Loucy (cell line): ENCODE measurements at regions not wholly inside any gene's neighbourhood (a gene's known extent, or its start where the extent isn't known, plus 50 kb on each side); places are given as distances from the start of the nearest gene placed in this dataset.

Experiments
- EZH2phosphoT487 ChIP-seq: fragments of 200-600 bp; IDR thresholded peaks from 2 replicates; pipeline ENCODE4 v1.6.1; 2018; ENCODE audit warnings: antibody characterized with exemption, mild to moderate bottlenecking, moderate library complexity, borderline replicate concordance
- TF ChIP-seq, protein P1 (sequence below): fragments of 200-600 bp; sonication (generic); conservative IDR thresholded peaks from 2 replicates; pipeline ENCODE4 v1.5.1; 2014; ENCODE audit warnings: mild to moderate bottlenecking, antibody characterized with exemption, low read length

GRCh38 chr5:44870430-44870829 lies 61.7 kb downstream of the MRPS30 start:
- TF ChIP-seq, protein P1, sequence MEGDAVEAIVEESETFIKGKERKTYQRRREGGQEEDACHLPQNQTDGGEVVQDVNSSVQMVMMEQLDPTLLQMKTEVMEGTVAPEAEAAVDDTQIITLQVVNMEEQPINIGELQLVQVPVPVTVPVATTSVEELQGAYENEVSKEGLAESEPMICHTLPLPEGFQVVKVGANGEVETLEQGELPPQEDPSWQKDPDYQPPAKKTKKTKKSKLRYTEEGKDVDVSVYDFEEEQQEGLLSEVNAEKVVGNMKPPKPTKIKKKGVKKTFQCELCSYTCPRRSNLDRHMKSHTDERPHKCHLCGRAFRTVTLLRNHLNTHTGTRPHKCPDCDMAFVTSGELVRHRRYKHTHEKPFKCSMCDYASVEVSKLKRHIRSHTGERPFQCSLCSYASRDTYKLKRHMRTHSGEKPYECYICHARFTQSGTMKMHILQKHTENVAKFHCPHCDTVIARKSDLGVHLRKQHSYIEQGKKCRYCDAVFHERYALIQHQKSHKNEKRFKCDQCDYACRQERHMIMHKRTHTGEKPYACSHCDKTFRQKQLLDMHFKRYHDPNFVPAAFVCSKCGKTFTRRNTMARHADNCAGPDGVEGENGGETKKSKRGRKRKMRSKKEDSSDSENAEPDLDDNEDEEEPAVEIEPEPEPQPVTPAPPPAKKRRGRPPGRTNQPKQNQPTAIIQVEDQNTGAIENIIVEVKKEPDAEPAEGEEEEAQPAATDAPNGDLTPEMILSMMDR: no peak
- TF ChIP-seq EZH2phosphoT487: no peak
